NT2/D1 (cell line): ENCODE measurements at regions not wholly inside any gene's neighbourhood (a gene's known extent, or its start where the extent isn't known, plus 50 kb on each side); places are given as distances from the start of the nearest gene placed in this dataset.

Experiments
- DNase-seq: peaks from one replicate; pipeline ENCODE4 v3.0.0-alpha.2; 2011; ENCODE audit warnings: low read depth, low spot score
- H3K27me3 ChIP-seq: 2 replicates; pipeline ENCODE4 v1.6.0; 2011; ENCODE audit warnings: mild to moderate bottlenecking; ENCODE audit not compliant: insufficient read length, insufficient read depth
- H3K36me3 ChIP-seq: 2 replicates; pipeline ENCODE4 v1.6.1; 2011; ENCODE audit warnings: mild to moderate bottlenecking, low read length, mixed read lengths; ENCODE audit not compliant: insufficient read depth, insufficient read length
- H3K4me1 ChIP-seq: 2 replicates; pipeline ENCODE4 v1.5.1; 2011; ENCODE audit not compliant: insufficient read depth, insufficient read length
- H3K4me3 ChIP-seq: 2 replicates; pipeline ENCODE4 v1.5.1; 2011; ENCODE audit warnings: low read depth; ENCODE audit not compliant: insufficient read length
- H3K9ac ChIP-seq: 2 replicates; pipeline ENCODE4 v1.6.0; 2011; ENCODE audit warnings: low read depth; ENCODE audit not compliant: insufficient read length
- H3K9me3 ChIP-seq: 2 replicates; pipeline ENCODE4 v1.5.1; 2011; ENCODE audit warnings: mild to moderate bottlenecking, low read length; ENCODE audit not compliant: insufficient read depth
- SUZ12 ChIP-seq: IDR thresholded peaks from 2 replicates; pipeline ENCODE4 v1.6.1; 2011; ENCODE audit not compliant: insufficient read length, insufficient read depth; ENCODE audit errors: extremely low read depth
- YY1 ChIP-seq: IDR thresholded peaks from 2 replicates; pipeline ENCODE4 v1.6.1; 2011; ENCODE audit not compliant: insufficient read length, insufficient read depth
- ZNF274 ChIP-seq: IDR thresholded peaks from 2 replicates; pipeline ENCODE4 v1.6.1; 2011; ENCODE audit warnings: mild to moderate bottlenecking, low read depth, low read length

GRCh38 chr7:18287482-18287881 is 208.1 kb upstream of the HDAC9 start:
- Histone ChIP-seq H3K9ac (no peak overlapping the region), H3K36me3 (no peaks in the 10 kb centered on the region), H3K4me1 (no peaks in the 10 kb centered on the region), H3K4me3 (no peak overlapping the region), H3K9me3 (no peaks in the 10 kb centered on the region), H3K27me3 (no peaks in the 10 kb centered on the region)
- TF ChIP-seq SUZ12, result no peak
- TF ChIP-seq YY1, result no peak
- no peak for TF ChIP-seq ZNF274
- DNase-seq, result no peak

- Histone ChIP-seq H3K27me3 (no peaks in the 10 kb centered on the region), H3K9ac (no peak overlapping the region), H3K4me3 (no peak overlapping the region), H3K4me1 (no peaks in the 10 kb centered on the region), H3K36me3 (no peaks in the 10 kb centered on the region), H3K9me3 (no peaks in the 10 kb centered on the region)
- no peak for DNase-seq
- no peak for TF ChIP-seq ZNF274
- TF ChIP-seq SUZ12, result no peak
- TF ChIP-seq YY1, result no peak
Observed at GRCh38 chr7:18288322-18289037, 207.1 kb upstream of the HDAC9 start.

GRCh38 chr7:18289788-18290187 is 205.8 kb upstream of the HDAC9 start:
- Histone ChIP-seq H3K9ac (no peak overlapping the region), H3K27me3 (no peaks in the 10 kb centered on the region), H3K9me3 (no peaks in the 10 kb centered on the region), H3K4me1 (no peaks in the 10 kb centered on the region), H3K36me3 (no peaks in the 10 kb centered on the region), H3K4me3 (no peak overlapping the region)
- TF ChIP-seq SUZ12, result no peak
- no peak for TF ChIP-seq YY1
- TF ChIP-seq ZNF274, result no peak
- DNase-seq, result no peak

GRCh38 chr7:18290223-18290622 is 205.3 kb upstream of the HDAC9 start:
- Histone ChIP-seq H3K36me3 (no peaks in the 10 kb centered on the region), H3K4me3 (no peak overlapping the region), H3K9ac (no peak overlapping the region), H3K27me3 (no peaks in the 10 kb centered on the region), H3K4me1 (no peaks in the 10 kb centered on the region), H3K9me3 (no peaks in the 10 kb centered on the region)
- no peak for TF ChIP-seq ZNF274
- no peak for DNase-seq

GRCh38 chr7:18290865-18291264 is 204.7 kb upstream of the HDAC9 start:
- TF ChIP-seq YY1 (no peak), ZNF274 (no peak), SUZ12 (no peak)
- no peak for DNase-seq
- Histone ChIP-seq H3K27me3 (no peaks in the 10 kb centered on the region), H3K4me3 (no peak overlapping the region), H3K9me3 (no peaks in the 10 kb centered on the region), H3K36me3 (no peaks in the 10 kb centered on the region), H3K9ac (no peak overlapping the region), H3K4me1 (no peaks in the 10 kb centered on the region)

- DNase-seq, result no peak
- TF ChIP-seq ZNF274 (no peak), YY1 (no peak), SUZ12 (no peak)
- Histone ChIP-seq H3K27me3 (no peaks in the 10 kb centered on the region), H3K4me3 (no peak overlapping the region), H3K9ac (no peak overlapping the region), H3K4me1 (no peaks in the 10 kb centered on the region), H3K36me3 (no peaks in the 10 kb centered on the region), H3K9me3 (no peaks in the 10 kb centered on the region)
Observed at GRCh38 chr7:18292584-18292983, 203.0 kb upstream of the HDAC9 start.

GRCh38 chr7:18293759-18294158 is 201.8 kb upstream of the HDAC9 start:
- TF ChIP-seq ZNF274, result no peak
- TF ChIP-seq SUZ12, result no peak
- no peak for TF ChIP-seq YY1
- no peaks in the 10 kb centered on the region for H3K9me3 ChIP-seq
- DNase-seq, result no peak
- H3K4me1 ChIP-seq, result no peaks in the 10 kb centered on the region
- no peak overlapping the region for H3K9ac ChIP-seq
- no peaks in the 10 kb centered on the region for H3K36me3 ChIP-seq
- H3K4me3 ChIP-seq, result no peak overlapping the region
- H3K27me3 ChIP-seq, result no peaks in the 10 kb centered on the region
